HG02642 (cell line): ENCODE measurements at regions not wholly inside any gene's neighbourhood (a gene's known extent, or its start where the extent isn't known, plus 50 kb on each side); places are given as distances from the start of the nearest gene placed in this dataset.

Source experiments
- ATAC-seq: cut with Tn5 transposase; IDR thresholded peaks from one replicate; pipeline ENCODE4 v1.9.1; 2021; ENCODE audit warnings: mild to moderate bottlenecking; ENCODE audit not compliant: unreplicated experiment, poor library complexity

GRCh38 chr22:49244466-49245420, 582.9 kb downstream of the BRD1 start:
- no peak for ATAC-seq

DNA sequence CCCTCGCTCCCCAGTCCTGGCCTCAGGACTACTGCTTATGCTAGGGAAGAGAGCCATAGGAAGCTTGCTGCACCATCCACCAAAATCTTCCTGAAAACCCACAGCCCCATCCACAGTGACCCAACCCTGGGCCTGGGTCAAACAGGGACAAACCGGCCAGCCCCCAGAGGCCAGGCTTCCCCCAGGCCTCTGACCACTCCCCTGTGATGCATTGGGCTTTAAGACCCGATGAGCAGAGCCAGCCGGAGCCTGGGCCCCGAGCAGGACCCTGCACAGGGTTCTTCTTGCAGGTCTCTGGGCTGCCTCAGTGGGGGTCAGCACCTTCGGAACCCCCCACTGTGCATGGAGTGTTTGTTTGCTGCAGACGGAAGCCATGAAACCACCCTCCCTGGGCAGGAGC, 583.7 kb downstream of the BRD1 start:
- ATAC-seq, result no peak

GRCh38 chr22:49243335-49243734, 584.3 kb downstream of the BRD1 start:
- no peak for ATAC-seq

GRCh38 chr22:49242480-49242879, 585.2 kb downstream of the BRD1 start:
- no peak for ATAC-seq

DNA sequence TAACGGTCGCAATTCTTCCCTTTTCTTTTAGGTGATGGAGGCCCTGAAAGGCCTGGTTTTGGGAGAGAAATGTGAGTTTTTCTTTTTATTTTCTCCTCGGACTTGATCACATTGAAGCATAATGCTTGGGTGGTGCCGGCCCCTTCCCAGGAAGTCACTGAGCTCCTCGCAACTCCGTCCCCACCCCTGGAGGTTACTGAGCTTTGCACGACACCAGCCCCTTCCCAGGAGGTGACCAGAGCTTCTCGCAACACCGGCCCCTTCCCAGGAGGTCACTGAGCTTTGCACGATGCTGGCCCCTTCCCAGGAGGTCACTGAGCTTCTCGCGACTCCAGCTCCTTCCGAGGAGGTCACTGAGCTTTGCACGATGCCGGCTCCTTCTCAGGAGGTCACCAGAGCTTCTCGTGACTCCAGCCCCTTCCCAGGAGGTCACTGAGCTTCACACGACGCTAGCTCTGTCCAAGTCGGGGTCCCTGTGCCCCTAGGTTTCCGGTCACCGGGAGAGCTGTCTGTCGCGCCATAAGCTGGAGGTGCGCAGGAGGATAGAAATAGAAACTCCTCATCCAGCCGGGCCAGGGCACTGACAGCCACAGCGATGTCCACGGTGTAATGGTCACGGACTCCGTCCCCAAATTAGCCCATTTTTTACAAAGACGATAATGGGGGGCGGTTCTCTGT, 586.4 kb downstream of the BRD1 start:
- no peak for ATAC-seq

DNA sequence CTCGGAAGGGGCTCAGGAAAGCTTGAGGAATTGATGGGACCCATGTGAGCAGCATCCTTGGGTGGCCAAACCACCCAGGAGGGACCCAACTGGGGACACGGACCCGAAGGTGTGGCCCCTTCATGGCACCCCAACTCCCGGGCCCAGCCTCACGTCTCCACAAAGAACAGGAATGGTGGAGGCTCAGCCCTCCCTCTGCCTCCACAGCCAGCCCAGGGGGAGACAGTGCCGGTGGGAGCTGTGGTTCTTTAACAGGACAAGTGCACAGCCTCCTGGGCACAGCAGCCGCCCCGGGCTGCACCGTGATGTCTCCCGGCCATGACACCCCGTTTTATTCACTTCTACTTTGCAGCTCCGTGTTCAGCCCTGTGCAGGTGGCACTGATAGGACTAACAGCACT, 587.2 kb downstream of the BRD1 start:
- ATAC-seq, result no peak

DNA sequence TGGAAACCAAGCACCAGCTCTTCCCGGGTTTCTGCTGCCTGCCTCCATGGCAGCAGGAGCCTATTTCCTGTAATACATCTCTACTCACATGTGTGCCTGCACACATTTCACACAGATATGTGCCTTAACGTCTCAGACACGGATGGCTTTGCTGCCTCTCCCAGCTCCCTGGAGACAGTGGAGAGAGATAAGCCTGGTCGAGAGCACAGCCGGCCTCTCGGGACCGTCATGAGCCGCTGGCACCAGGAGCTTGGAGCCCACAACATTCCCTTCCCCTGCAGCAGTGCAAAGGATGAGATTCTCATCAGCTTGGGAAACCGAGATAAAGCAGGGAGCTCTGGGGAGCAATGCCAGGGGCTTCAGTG, 587.7 kb downstream of the BRD1 start:
- ATAC-seq, result no peak

DNA sequence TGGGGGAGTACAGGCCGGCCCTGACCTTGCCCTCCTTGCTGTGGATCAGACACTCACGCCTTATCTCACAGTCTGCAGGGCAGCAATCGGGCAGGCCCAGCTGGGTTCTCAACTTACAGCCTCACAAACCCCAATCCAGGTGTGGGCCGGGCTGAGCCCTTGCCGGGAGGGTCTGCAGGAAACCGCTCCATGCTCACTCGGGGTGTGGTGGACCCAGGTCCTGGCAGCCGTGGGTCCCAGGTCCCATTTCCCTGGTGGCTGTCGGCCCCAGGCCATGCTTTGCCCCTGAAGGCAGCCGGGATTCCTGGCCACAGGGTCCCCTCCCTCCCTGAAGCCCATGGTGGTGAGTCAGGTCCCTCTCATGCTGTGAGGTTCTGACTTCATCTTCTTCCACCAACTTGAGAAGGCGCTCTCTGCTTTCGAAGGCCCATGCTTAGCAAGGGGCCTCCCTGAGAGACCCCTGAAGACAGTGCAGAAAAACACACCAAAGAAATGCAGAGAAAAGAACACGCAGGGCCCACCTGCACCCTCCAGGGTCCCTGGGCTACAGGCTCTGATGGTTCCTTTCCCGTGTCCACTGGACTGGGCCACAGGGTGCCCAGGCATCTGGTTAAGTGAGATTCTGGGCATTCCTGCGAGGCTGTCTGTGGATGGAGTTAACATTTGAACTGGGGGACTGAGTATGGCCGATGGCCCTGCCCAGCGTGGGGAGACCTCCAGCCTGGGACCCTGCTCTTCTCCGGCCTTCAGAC, 588.2 kb downstream of the BRD1 start:
- no peak for ATAC-seq

DNA sequence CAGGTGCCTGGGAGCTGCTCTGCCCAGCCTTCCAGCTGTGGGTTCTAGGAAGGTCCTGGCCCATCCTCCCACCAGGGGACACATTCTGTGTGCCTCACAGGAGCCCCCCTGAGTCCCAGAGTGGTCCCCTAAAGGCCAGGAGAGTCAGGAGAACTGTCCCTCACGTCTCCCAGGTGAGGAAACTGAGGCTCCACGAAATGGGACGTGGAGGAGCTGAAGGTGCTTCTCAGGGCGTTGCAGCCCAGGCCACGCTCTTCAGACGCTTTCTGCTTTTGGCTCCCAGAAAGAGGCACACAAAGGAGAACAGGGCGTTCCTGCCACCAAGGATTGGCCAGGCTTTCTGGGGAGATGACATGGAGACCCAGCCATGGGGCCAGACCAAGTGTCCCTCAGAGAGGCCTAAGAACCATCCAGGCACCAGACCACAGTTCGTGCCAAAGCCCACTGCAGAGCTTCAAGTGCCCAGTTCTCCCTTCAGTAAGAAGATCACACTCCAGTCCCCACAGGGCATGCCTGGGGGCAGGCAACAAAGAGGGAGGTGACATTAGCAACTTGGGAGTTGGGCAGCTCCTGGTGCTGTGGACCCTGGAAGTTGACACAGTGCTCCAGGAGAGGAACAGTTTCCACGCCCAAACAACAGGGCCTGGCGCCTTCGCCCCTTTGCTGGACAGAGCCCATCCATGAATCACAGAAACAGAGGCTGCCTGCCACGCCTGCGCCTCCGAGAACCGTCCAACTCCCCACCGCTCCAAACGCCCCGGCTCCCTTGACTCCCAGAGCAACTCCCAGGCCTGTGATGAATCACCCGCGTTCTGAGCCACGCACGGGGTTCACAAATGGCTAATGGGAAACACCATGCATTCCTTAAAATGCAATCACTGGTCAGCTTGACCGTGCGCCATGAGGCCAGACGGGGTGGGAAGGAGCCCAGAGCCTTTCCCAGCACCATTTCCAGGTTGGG, 589.2 kb downstream of the BRD1 start:
- ATAC-seq, result no peak

DNA sequence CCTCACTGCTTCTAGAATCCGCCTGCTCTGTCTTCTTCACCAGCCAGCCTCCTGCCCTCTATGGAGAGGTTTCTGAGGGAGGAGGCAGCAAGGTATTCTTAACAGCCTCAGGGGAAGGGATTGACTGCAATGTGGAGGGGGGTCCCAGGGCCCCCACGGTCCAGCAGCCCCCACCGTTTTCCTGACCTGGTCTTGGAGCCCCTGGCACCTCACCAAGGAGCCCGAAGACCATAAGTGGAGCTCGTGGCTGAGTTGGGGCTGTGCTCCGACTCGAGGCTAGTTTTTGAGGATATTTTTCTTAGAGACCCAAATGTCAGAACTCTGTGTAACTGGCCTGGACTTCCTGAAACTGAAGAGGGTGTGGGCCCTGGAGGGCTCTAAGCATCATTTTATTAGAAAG, 590.0 kb downstream of the BRD1 start:
- no peak for ATAC-seq

DNA sequence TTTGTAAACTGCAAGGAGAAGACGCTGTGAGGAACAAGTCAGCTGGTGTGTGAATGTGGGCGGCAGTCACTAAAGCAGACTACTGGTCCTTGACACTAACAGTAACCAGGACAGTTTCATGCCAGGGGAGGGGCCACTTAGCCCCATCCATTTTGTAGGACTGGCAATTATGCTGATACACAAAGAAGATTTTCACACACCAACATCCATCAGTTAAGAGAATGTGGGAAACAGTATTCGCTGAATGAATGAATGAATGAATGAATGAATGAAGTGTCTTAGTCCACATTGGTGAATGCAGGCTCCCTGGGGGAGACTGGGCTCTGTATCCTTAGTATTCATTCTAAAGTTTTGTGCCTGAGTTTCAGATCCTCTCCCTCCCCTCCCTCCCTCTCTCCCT, 590.4 kb downstream of the BRD1 start:
- no peak for ATAC-seq

DNA sequence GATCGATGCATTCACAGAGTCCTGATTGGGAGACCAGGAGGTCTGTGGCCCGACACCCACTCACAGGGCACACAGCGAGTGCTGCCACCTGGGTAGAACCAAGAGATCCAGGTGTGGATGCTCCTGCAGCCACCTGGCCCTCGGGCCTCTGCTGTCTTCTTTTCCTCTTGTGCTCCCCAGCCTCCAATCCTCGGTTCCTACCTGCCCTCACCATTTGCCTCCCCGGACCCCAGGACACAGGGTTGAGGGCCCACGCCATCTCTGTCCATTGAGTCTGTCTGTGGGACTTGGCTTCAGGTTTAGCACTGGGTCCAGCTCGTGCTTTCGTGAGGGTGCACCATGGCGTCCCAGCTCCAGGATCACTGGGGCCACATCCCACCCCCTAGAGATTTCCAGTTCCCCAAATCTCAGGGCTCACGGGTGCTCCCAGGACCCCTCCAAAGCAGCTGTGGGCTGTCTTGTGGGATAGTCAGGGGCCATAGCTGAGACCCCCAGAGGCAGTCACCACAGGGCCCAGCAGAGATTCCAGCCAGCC, 591.1 kb downstream of the BRD1 start:
- no peak for ATAC-seq

GRCh38 chr22:49235463-49236300, 592.0 kb downstream of the BRD1 start:
- no peak for ATAC-seq

GRCh38 chr22:49234459-49234858, 593.2 kb downstream of the BRD1 start:
- ATAC-seq, result no peak

GRCh38 chr22:49233507-49234100, 594.1 kb downstream of the BRD1 start:
- ATAC-seq, result no peak

DNA sequence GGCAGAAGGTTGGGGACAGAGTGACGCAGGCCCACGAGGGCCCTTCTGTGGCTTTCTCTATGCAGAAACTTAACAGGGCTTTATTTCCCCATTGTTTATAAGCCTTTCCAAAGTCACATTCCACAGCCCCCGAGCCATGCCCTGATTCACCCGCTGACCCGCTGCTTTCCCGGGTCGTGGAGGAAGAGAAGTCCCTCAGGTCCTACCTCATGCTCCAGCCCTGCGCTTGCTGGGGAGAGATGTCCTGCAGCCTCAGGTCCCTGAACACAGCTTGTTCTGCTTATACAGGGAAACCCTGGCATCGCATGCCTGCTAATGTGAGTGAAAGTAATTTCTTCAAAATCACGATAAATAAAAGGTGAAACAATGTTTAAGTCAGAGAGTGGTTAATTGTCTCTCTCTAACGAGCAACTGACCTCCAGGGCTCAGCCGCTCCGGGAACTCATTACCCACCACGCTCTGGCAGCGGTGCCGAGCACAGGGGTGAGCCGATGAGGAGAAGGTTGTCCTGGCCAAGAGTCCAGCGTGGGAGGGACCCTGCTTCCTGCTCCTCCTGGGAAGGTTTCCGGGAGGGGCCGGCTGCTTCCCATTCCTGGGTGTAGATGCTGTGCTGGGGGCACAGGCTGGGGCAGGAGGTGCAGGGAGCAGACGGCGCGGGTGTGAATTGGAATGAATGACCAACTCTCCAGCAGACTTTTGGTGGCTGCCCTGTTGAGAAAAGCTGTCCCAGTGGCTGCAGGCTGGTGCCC, 595.2 kb downstream of the BRD1 start:
- ATAC-seq, result no peak

- ATAC-seq, result no peak
Observed at GRCh38 chr22:49230194-49230577, 597.5 kb downstream of the BRD1 start.
